GM23338 (cell line): ENCODE measurements at regions not wholly inside any gene's neighbourhood (a gene's known extent, or its start where the extent isn't known, plus 50 kb on each side); places are given as distances from the start of the nearest gene placed in this dataset.

Source experiments
- ATAC-seq: fragments of 200-7000 bp; cut with Tn5 transposase; 3 replicates; pipeline ENCODE4 v1.9.1; 2020
- DNase-seq: peaks from one replicate; pipeline ENCODE4 v3.0.0-alpha.2; 2015; ENCODE audit warnings: low spot score
- H2AFZ ChIP-seq: fragments of 200-600 bp; sonication (generic); 2 replicates; pipeline ENCODE4 v1.8.0; 2016; ENCODE audit warnings: antibody characterized with exemption, mild to moderate bottlenecking, moderate library complexity
- H3F3A ChIP-seq: fragments of 200-600 bp; sonication (generic); replicated peaks from 2 replicates; pipeline ENCODE4 v1.8.0; 2017; ENCODE audit warnings: antibody characterized with exemption, mixed run types, low read depth
- H3K27ac ChIP-seq: fragments of 200-600 bp; sonication (generic); 2 replicates; pipeline ENCODE4 v1.6.1; 2016; ENCODE audit warnings: low read depth
- H3K27me3 ChIP-seq: fragments of 200-600 bp; sonication (generic); 2 replicates; pipeline ENCODE4 v1.8.0; 2016; ENCODE audit warnings: mild to moderate bottlenecking, mixed run types, moderate library complexity; ENCODE audit not compliant: insufficient read depth
- H3K36me3 ChIP-seq: fragments of 200-600 bp; sonication (generic); 2 replicates; pipeline ENCODE4 v1.8.0; 2016; ENCODE audit warnings: mild to moderate bottlenecking; ENCODE audit not compliant: insufficient read depth
- H3K4me1 ChIP-seq: fragments of 200-600 bp; sonication (generic); 2 replicates; pipeline ENCODE4 v1.8.0; 2016; ENCODE audit warnings: mild to moderate bottlenecking, moderate library complexity; ENCODE audit not compliant: insufficient read depth
- H3K4me2 ChIP-seq: fragments of 200-600 bp; sonication (generic); 2 replicates; pipeline ENCODE4 v1.7.1; 2017; ENCODE audit warnings: mixed run types
- H3K4me3 ChIP-seq: fragments of 200-600 bp; sonication (generic); 2 replicates; pipeline ENCODE4 v1.6.1; 2016; ENCODE audit warnings: mixed run types
- H3K79me2 ChIP-seq: fragments of 200-600 bp; sonication (generic); replicated peaks from 2 replicates; pipeline ENCODE4 v1.8.0; 2017; ENCODE audit warnings: mild to moderate bottlenecking; ENCODE audit not compliant: insufficient read depth
- H3K9me2 ChIP-seq: fragments of 200-600 bp; sonication (generic); 2 replicates; pipeline ENCODE4 v1.8.0; 2017; ENCODE audit not compliant: insufficient read depth
- H4K20me1 ChIP-seq: fragments of 200-600 bp; sonication (generic); replicated peaks from 2 replicates; pipeline ENCODE4 v1.8.0; 2017; ENCODE audit warnings: mild to moderate bottlenecking; ENCODE audit not compliant: insufficient read depth
- H3K27ac Mint-ChIP-seq: 2 replicates; pipeline ENCODE4 v1.8.0; 2020; ENCODE audit warnings: inconsistent platforms, mild to moderate bottlenecking, moderate library complexity, mixed read lengths
- H3K27me3 Mint-ChIP-seq: 3 replicates; pipeline ENCODE4 v1.8.0; 2022; ENCODE audit warnings: low read depth, mild to moderate bottlenecking, moderate library complexity, mixed read lengths, inconsistent platforms; ENCODE audit not compliant: insufficient read depth, poor library complexity
- H3K36me3 Mint-ChIP-seq: 3 replicates; pipeline ENCODE4 v1.8.0; 2021; ENCODE audit warnings: low read depth, mild to moderate bottlenecking, inconsistent platforms, moderate library complexity, mixed read lengths
- H3K4me1 Mint-ChIP-seq: 3 replicates; pipeline ENCODE4 v1.8.0; 2020; ENCODE audit warnings: mild to moderate bottlenecking, inconsistent platforms, mixed read lengths
- H3K4me3 Mint-ChIP-seq: 3 replicates; pipeline ENCODE4 v1.8.0; 2021; ENCODE audit warnings: moderate library complexity, mild to moderate bottlenecking, inconsistent platforms, mixed read lengths
- H3K9me3 Mint-ChIP-seq: 3 replicates; pipeline ENCODE4 v1.8.0; 2020; ENCODE audit warnings: moderate library complexity, mild to moderate bottlenecking, inconsistent platforms, mixed read lengths
- CREB1 ChIP-seq: fragments of 250-450 bp; sonication (Bioruptor Pico); IDR thresholded peaks from 2 replicates; pipeline ENCODE4 v1.5.0; 2020; ENCODE audit warnings: low read depth, mild to moderate bottlenecking, moderate library complexity
- CTCF ChIP-seq, 2 experiments: fragments of 200-600 bp in 1 of 2; sonication (generic) in 1 of 2; conservative IDR thresholded peaks; 2 replicates each; pipeline versions ENCODE4 v1.5.1 to v1.6.1; 2016 to 2017; ENCODE audit warnings: antibody characterized with exemption in 2 of 2, low read depth in 2 of 2, mild to moderate bottlenecking in 2 of 2, moderate library complexity in 1 of 2
- ETS1 ChIP-seq: IDR thresholded peaks from 2 replicates; pipeline ENCODE4 v1.6.1; 2016; ENCODE audit warnings: antibody characterized with exemption
- EZH2phosphoT487 ChIP-seq: fragments of 200-600 bp; sonication (generic); IDR thresholded peaks from one replicate; pipeline ENCODE4 v1.8.1; 2018; ENCODE audit warnings: antibody characterized with exemption; ENCODE audit not compliant: unreplicated experiment
- JUNB ChIP-seq: IDR thresholded peaks from one replicate; pipeline ENCODE4 v1.6.1; 2016; ENCODE audit warnings: antibody characterized with exemption; ENCODE audit not compliant: unreplicated experiment
- NANOG ChIP-seq: IDR thresholded peaks from 2 replicates; pipeline ENCODE4 v1.6.1; 2016; ENCODE audit warnings: antibody characterized with exemption, borderline replicate concordance
- REST ChIP-seq: IDR thresholded peaks from one replicate; pipeline ENCODE4 v1.6.1; 2018; ENCODE audit warnings: antibody characterized with exemption; ENCODE audit not compliant: unreplicated experiment
- STAT1 ChIP-seq: IDR thresholded peaks from one replicate; pipeline ENCODE4 v1.6.1; 2016; ENCODE audit warnings: antibody characterized with exemption; ENCODE audit not compliant: unreplicated experiment
- ZNF114 ChIP-seq: fragments of 250-450 bp; sonication (Bioruptor Pico); IDR thresholded peaks from 2 replicates; pipeline ENCODE4 v1.5.0; 2020; ENCODE audit warnings: mild to moderate bottlenecking, moderate library complexity
- ZNF331 ChIP-seq: fragments of 250-450 bp; sonication (Bioruptor Pico); IDR thresholded peaks from 2 replicates; pipeline ENCODE4 v1.5.0; 2020; ENCODE audit warnings: low read depth, mild to moderate bottlenecking, moderate library complexity
- ZNF462 ChIP-seq: fragments of 250-450 bp; sonication (Bioruptor Pico); IDR thresholded peaks from 2 replicates; pipeline ENCODE4 v1.5.0; 2020; ENCODE audit warnings: mild to moderate bottlenecking, moderate library complexity

- Histone ChIP-seq H2AFZ (no peak overlapping the region), H4K20me1 (no peaks in the 10 kb centered on the region), H3K4me2 (no peak overlapping the region), H3K9me2 (no peaks in the 10 kb centered on the region), H3K4me1 (no peaks in the 10 kb centered on the region), H3K4me3 (no peak overlapping the region), H3K36me3 (no peaks in the 10 kb centered on the region), H3F3A (no peaks in the 10 kb centered on the region), H3K79me2 (no peaks in the 10 kb centered on the region), H3K27ac (no peak overlapping the region), H3K27me3 (no peaks in the 10 kb centered on the region)
- no peaks in the 10 kb centered on the region for H3K36me3 Mint-ChIP-seq
- no peak overlapping the region for H3K27ac Mint-ChIP-seq
- no peaks in the 10 kb centered on the region for H3K4me1 Mint-ChIP-seq
- no peak overlapping the region for H3K4me3 Mint-ChIP-seq
- DNase-seq: no peak
- TF ChIP-seq EZH2phosphoT487 (no peak), NANOG (no peak), CTCF (conservative IDR thresholded peaks at IDR 0.05; ENCODE audit: low read depth in 2 of 2) (no peak), JUNB (no peak), ZNF114 (CRISPR knock-in tag) (no peak), ZNF331 (no peak), STAT1 (no peak), REST (no peak), ETS1 (no peak), CREB1 (CRISPR knock-in tag) (no peak)
- no peak for ATAC-seq
- H3K27me3 Mint-ChIP-seq: peaks cover 1% of the 10 kb centered on the region
- peaks cover 3% of the 10 kb centered on the region; the same call in 1 of the 3 replicates for H3K9me3 Mint-ChIP-seq
Measured at GRCh38 chr3:187871848-187872247, 126.6 kb upstream of the BCL6 start.

- H3K27me3 ChIP-seq: no peaks in the 10 kb centered on the region
- no peaks in the 10 kb centered on the region for H3K9me2 ChIP-seq
- no peak for DNase-seq
- H3F3A ChIP-seq: no peaks in the 10 kb centered on the region
- Mint-ChIP-seq H3K36me3 (no peaks in the 10 kb centered on the region), H3K9me3 (no peaks in the 10 kb centered on the region), H3K4me3 (no peak overlapping the region), H3K27ac (no peak overlapping the region), H3K27me3 (peaks cover 1% of the 10 kb centered on the region), H3K4me1 (no peaks in the 10 kb centered on the region)
- no peaks in the 10 kb centered on the region for H4K20me1 ChIP-seq
- no peak overlapping the region for H3K4me3 ChIP-seq
- H3K4me1 ChIP-seq: no peaks in the 10 kb centered on the region
- no peak overlapping the region for H2AFZ ChIP-seq
- H3K4me2 ChIP-seq: no peak overlapping the region
- H3K79me2 ChIP-seq: no peaks in the 10 kb centered on the region
- no peaks in the 10 kb centered on the region for H3K36me3 ChIP-seq
- no peak for ATAC-seq
- H3K27ac ChIP-seq: no peak overlapping the region
- TF ChIP-seq ZNF462 (CRISPR knock-in tag): no peak
- TF ChIP-seq ZNF114 (CRISPR knock-in tag): no peak
- no peak for TF ChIP-seq EZH2phosphoT487
- no peak for TF ChIP-seq STAT1
Measured at GRCh38 chr3:187873843-187874242, 128.6 kb upstream of the BCL6 start.
